GM12878 (cell line): ENCODE measurements at regions not wholly inside any gene's neighbourhood (a gene's known extent, or its start where the extent isn't known, plus 50 kb on each side); places are given as distances from the start of the nearest gene placed in this dataset.

ENCODE experiments used
- ATAC-seq: fragments of 200-7000 bp; cut with Tn5 transposase; 3 replicates; pipeline ENCODE4 v1.9.1; 2020; ENCODE audit warnings: mild to moderate bottlenecking, moderate library complexity
- BruUV-seq: library from RNA; stranded (reverse); fragments of 400-500 nt; replicated peaks from 2 replicates; lab custom pipeline; 2021; lab: Mats Ljungman, UMichigan
- CTCF ChIA-PET: fragments of 300-600 bp; sonication (Branson Sonifier 250); formaldehyde crosslinking; extraction: SDS; loops from one replicate; lab custom pipeline; 2021; ENCODE audit warnings: inconsistent platforms; lab: Yijun Ruan, JAX
- POLR2A ChIA-PET: fragments of 350-600 bp; formaldehyde crosslinking; extraction: SDS; loops from one replicate; lab custom pipeline; 2021; ENCODE audit warnings: inconsistent platforms; lab: Charles Lee
- RAD21 ChIA-PET: fragments of 300-600 bp; sonication (Branson Sonifier 250); formaldehyde crosslinking; loops from one replicate; lab custom pipeline; 2023; ENCODE audit warnings: antibody characterized with exemption; ENCODE audit not compliant: unreplicated experiment; lab: Charles Lee
- SMC1A ChIA-PET: fragments of 300-600 bp; sonication (Branson Sonifier 250); formaldehyde crosslinking; loops from one replicate; lab custom pipeline; 2023; ENCODE audit not compliant: unreplicated experiment, uncharacterized antibody; lab: Charles Lee
- DNase-seq: peaks from one replicate; pipeline ENCODE4 v3.0.0-alpha.2; 2011; ENCODE audit warnings: low read depth, low spot score
- FAIRE-seq: peaks from 3 replicates; lab custom pipeline; 2011; peaks lifted over from hg19 to GRCh38; lab: Jason Lieb, UNC
- H2AFZ ChIP-seq: 2 replicates; pipeline ENCODE4 v1.6.0; 2011; ENCODE audit warnings: low read depth, low read length, control low read depth; ENCODE audit not compliant: control insufficient read depth
- H3K27ac ChIP-seq: 2 replicates; pipeline ENCODE4 v1.5.1; 2011; ENCODE audit warnings: control low read depth; ENCODE audit not compliant: control insufficient read depth, insufficient read depth
- H3K27me3 ChIP-seq, 2 experiments: replicated peaks in 1 of 2; 2 replicates each; pipeline versions ENCODE4 v1.6.0 to v1.6.1; 2011; ENCODE audit warnings: low read length in 1 of 2; ENCODE audit not compliant: control insufficient read depth in 2 of 2, insufficient read depth in 2 of 2
- H3K36me3 ChIP-seq, 2 experiments: 2 replicates each; pipeline ENCODE4 v1.5.1; 2011; ENCODE audit warnings: low read length in 1 of 2; ENCODE audit not compliant: control insufficient read depth in 2 of 2, insufficient read depth in 2 of 2
- H3K4me1 ChIP-seq: 2 replicates; pipeline ENCODE4 v1.6.1; 2011; ENCODE audit warnings: mild to moderate bottlenecking, low read length, moderate library complexity, mixed read lengths; ENCODE audit not compliant: control insufficient read depth, insufficient read depth
- H3K4me2 ChIP-seq: 2 replicates; pipeline ENCODE4 v1.6.0; 2011; ENCODE audit warnings: control low read depth; ENCODE audit not compliant: control insufficient read depth, insufficient read depth
- H3K4me3 ChIP-seq: fragments of 200-600 bp; sonication (generic); 2 replicates; pipeline ENCODE4 v1.5.1; 2016
- H3K79me2 ChIP-seq: 2 replicates; pipeline ENCODE4 v1.6.0; 2011; ENCODE audit warnings: low read length; ENCODE audit not compliant: control insufficient read depth, insufficient read depth
- H3K9ac ChIP-seq: 2 replicates; pipeline ENCODE4 v1.8.0; 2011; ENCODE audit warnings: low read length, control low read depth, mixed read lengths; ENCODE audit not compliant: control insufficient read depth, insufficient read depth
- H3K9me3 ChIP-seq: replicated peaks from 3 replicates; pipeline ENCODE4 v1.5.1; 2011; ENCODE audit warnings: mild to moderate bottlenecking, low read length; ENCODE audit not compliant: control insufficient read depth, insufficient read depth
- H4K20me1 ChIP-seq: 2 replicates; pipeline ENCODE4 v1.6.0; 2011; ENCODE audit not compliant: control insufficient read depth, insufficient read depth
- IRF5 ChIP-seq: fragments of 450-650 bp; IDR thresholded peaks from 2 replicates; pipeline ENCODE4 v1.6.1; 2017; ENCODE audit warnings: borderline replicate concordance
- SIX5 ChIP-seq: IDR thresholded peaks from 2 replicates; pipeline ENCODE4 v1.6.1; 2011; ENCODE audit warnings: mild to moderate bottlenecking, low read depth, low read length, moderate library complexity; ENCODE audit not compliant: severe bottlenecking
- SP1 ChIP-seq: IDR thresholded peaks from one replicate; pipeline ENCODE4 v1.6.1; 2011; ENCODE audit warnings: low read depth, low read length
- USF2 ChIP-seq: IDR thresholded peaks from 2 replicates; pipeline ENCODE4 v1.6.1; 2011; ENCODE audit warnings: low read depth, low read length, improper control_type of control experiment, borderline replicate concordance
- WGBS: methylation state at CpG from one replicate; pipeline ENCODE4 v1.1.6; 2016; ENCODE audit warnings: low lambda C conversion rate; ENCODE audit not compliant: insufficient replicate concordance, insufficient coverage; ENCODE audit errors: missing lambda C conversion rate; 5-methylcytosine and 5-hydroxymethylcytosine counted together
- in situ Hi-C: fragments of 300-500 bp; cut with MboI; formaldehyde crosslinking; loops from 9 replicates; pipeline ENCODE4 v1.14.3; 2018; ENCODE audit warnings: mixed read lengths
- intact Hi-C: fragments of 100-400 bp; cut with micrococcal nuclease; formaldehyde crosslinking; loops from one replicate; pipeline ENCODE4 v1.14.2; 2022; ENCODE audit not compliant: unreplicated experiment

- SMC1A ChIA-PET: interaction anchor here (0.5 to 0.7 kb wide), 2 partner anchors 280 to 1458 kb away, joined by 3 read pairs; no protein-coding TSS in a partner anchor
- CTCF ChIA-PET: interaction anchor here (1.1 to 1.4 kb wide), 2 partner anchors 11 kb away, joined by 6 to 8 read pairs; no protein-coding TSS in a partner anchor
- ATAC-seq (no peak), FAIRE-seq (no peak), DNase-seq (no peak)
- POLR2A ChIA-PET: no interaction called here
- Histone ChIP-seq H3K4me1 (no peaks in the 10 kb centered on the region), H3K27me3 (no peaks in the 10 kb centered on the region), H3K79me2 (no peaks in the 10 kb centered on the region), H3K27ac (no peak overlapping the region), H3K36me3 (no peaks in the 10 kb centered on the region), H3K4me3 (no peak overlapping the region), H3K9me3 (no peaks in the 10 kb centered on the region; the same call in 1 of the 3 replicates), H3K4me2 (no peak overlapping the region), H4K20me1 (no peaks in the 10 kb centered on the region), H2AFZ (no peak overlapping the region), H3K9ac (no peak overlapping the region)
- intact Hi-C loops (no loop called here), in situ Hi-C loops (no loop called here)
- RAD21 ChIA-PET: no interaction called here
- WGBS: 41% methylated on average over 4 of the region's 6 CpGs
- BruUV-seq: no TSS peak
- no peak for TF ChIP-seq USF2
- TF ChIP-seq SIX5: no peak
- no peak for TF ChIP-seq IRF5
- TF ChIP-seq SP1: no peak
These were observed 639.9 kb downstream of the TYW1 start for GRCh38 chr7:67636348-67637022.
